HG03520 (cell line): ENCODE measurements at regions not wholly inside any gene's neighbourhood (a gene's known extent, or its start where the extent isn't known, plus 50 kb on each side); places are given as distances from the start of the nearest gene placed in this dataset.
"Not testable (repeated sequence)": the region's sequence is repeated elsewhere in the genome, so short reads cannot be mapped to it uniquely, and the experiment has no call there.

Source experiments
- ATAC-seq: cut with Tn5 transposase; IDR thresholded peaks from one replicate; pipeline ENCODE4 v1.9.1; 2021; ENCODE audit warnings: mild to moderate bottlenecking, moderate library complexity; ENCODE audit not compliant: unreplicated experiment

- ATAC-seq: no peak
These were observed 184.2 kb downstream of the ANKRD60 start for GRCh38 chr20:58044286-58044685.

GRCh38 chr20:58043236-58044140, 185.0 kb downstream of the ANKRD60 start:
- ATAC-seq: no peak

DNA sequence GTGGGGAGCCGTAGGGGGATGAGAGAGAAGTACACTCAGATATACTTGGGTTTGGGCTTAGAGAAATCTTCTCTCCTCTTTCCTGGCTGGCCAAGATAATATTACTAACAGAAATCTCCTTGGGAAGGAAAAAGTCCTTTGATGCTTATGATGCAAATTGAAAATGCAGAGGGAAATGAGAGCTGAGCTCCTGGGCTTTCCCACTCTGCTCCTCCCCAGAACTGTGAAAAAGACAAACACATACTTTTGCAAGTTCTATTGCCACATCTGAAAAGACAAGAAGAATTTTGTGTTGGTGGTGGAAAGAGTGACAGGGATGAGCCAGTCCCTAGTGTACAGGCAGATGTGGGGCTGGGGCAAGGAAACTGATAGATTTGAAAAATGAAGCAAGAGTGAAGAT, 185.9 kb downstream of the ANKRD60 start:
- no peak for ATAC-seq

GRCh38 chr20:58040447-58041290, 187.8 kb downstream of the ANKRD60 start:
- ATAC-seq: no peak

- no peak for ATAC-seq
These were observed 189.0 kb downstream of the ANKRD60 start for GRCh38 chr20:58039274-58040092.

- no peak for ATAC-seq
These were observed 190.3 kb downstream of the ANKRD60 start for GRCh38 chr20:58038123-58038654.

DNA sequence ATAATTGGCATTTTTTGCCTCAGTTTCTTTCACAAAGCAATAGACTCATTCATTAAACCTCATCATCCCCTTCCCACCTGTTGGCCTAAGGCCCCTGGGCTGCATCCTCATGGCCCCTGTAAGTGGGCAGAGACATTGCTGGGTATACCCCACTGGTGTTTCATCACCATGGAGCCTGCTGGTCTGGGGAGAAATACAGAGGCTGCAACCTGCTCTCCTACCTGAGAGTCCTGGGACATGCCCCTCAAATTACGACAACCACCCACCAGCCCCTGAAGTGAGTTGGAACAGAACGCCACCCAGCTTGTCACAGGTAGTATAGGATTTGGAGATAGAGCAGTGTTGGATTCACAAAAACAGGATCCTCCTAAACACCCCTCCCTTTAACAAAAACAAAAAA, 190.8 kb downstream of the ANKRD60 start:
- no peak for ATAC-seq

DNA sequence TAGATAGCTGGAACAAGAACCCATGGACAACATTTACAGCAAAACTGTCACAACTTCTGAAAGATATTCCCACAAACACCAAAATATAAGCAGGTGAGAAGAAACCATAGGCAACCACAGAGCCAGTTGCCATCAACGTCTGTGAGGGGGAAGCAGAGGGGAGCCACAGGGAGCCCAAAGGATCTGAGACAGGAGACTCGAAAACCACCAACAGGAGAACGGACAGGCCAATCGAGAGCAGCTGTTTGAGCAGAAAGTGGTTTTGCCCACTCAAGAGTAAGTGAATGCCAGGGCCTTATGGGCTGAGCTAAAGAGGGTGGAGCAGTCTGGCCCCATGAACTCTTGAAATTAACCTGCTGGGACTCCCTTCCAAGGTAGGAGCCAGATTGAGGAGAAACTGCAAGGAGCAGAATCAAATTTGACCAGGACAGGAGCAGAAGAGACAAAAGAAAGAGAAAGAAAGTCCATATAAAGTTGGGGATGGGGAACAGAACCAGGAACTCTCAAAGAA, 195.4 kb downstream of the ANKRD60 start:
- ATAC-seq: no peak

DNA sequence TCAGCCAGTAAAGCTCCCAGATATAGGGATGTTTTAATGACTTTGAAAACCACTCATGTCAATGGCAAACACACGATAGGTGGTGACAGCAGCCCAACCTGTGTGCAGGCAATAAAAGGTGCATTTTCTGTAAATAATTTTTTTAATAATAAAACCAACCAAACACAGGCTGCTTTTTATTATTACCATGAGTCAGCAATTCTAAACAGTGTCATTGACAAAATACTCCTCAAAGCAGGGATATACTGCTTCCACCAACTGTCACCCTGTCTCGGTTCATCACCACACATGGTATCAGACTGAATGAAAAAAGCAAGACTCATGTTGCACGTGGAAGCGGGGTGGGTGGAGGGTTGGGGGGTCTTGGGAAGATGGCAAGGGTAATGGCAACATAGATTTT, 195.9 kb downstream of the ANKRD60 start:
- no peak for ATAC-seq

DNA sequence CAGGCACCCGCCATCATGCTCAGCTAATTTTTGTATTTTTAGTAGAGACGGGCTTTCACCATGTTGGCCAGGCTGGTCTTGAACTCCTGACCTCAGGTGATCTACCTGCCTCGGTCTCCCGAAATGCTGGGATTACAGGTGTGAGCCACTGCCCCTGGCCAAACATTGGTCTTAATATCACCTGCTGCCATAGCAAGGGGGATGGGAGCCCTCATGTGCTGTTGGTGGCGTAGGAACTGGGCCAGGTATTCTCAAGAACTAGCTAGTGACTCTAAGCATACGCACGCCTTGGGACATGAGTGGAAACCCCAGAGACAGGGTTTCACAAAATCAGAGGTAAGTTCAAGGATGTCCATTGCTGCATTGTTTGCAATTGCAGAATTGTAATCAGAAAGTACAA, 197.1 kb downstream of the ANKRD60 start:
- not testable (repeated sequence) for ATAC-seq

DNA sequence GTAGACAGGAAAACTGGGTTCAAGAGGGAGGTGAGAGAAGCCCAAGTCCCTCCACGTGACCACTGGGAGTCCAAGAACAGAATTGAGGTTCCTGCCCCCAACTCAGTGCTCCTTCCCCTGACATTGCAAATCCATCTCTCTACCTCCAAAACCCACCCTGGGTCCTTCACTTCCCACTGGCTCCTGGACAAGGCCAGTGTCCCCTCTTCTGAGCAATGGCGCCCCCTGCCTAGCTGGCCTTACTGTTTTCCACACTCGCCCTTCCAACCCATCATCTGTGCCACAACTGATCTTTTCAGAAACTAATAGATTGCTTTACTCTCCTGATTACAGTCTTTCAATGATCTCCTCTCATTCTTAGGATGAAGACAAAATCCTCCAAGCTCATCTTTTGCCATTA, 200.3 kb downstream of the ANKRD60 start:
- ATAC-seq: no peak

- no peak for ATAC-seq
These were observed 202.1 kb downstream of the ANKRD60 start for GRCh38 chr20:58026361-58026760.

GRCh38 chr20:58025233-58025632, 203.2 kb downstream of the ANKRD60 start:
- ATAC-seq: no peak

GRCh38 chr20:58024241-58024721, 204.2 kb downstream of the ANKRD60 start:
- ATAC-seq: no peak

GRCh38 chr20:58023781-58024180, 204.7 kb downstream of the ANKRD60 start:
- ATAC-seq: no peak

GRCh38 chr20:58023346-58023745, 205.1 kb downstream of the ANKRD60 start:
- no peak for ATAC-seq

- ATAC-seq: no peak
These were observed 205.7 kb downstream of the ANKRD60 start for GRCh38 chr20:58022711-58023110.

GRCh38 chr20:58021481-58021880, 207.0 kb downstream of the ANKRD60 start:
- ATAC-seq: no peak

- no peak for ATAC-seq
These were observed 207.6 kb downstream of the ANKRD60 start for GRCh38 chr20:58020656-58021454.
